ENCODE measurements at regions not wholly inside any gene's neighbourhood (a gene's known extent, or its start where the extent isn't known, plus 50 kb on each side); places are given as distances from the start of the nearest gene placed in this dataset.

DNA sequence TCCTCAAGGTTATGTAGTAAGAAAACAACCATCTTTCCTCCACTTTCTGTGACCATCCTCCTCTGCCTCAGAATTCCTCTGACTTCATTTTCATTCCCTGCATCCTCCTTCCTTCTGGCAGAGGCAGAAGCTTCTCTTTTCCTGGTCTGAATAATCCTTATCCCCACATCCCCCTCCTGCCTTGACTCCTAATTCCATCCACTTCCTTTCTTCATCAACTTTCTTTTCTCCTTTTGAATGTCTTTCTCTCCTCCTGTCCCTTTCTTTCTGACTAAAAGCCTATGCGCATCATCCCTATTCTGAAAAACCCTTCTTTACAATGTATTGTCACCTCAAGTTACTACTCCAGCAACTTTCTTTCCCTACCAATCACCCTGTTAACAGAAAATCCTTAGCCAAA, 79.0 kb downstream of the CDO1 start:
- Histone ChIP-seq H4K91ac (ENCODE audit: insufficient read depth, low read depth, low read length) (no peak overlapping the region), H2BK5ac (ENCODE audit: low read depth, low read length, poor library complexity, severe bottlenecking) (no peak overlapping the region), H3K9me1 (ENCODE audit: insufficient read depth, low read length) (no peaks in the 10 kb centered on the region), H3K4me1 (ENCODE audit: control insufficient read depth, insufficient read depth, low read length) (no peaks in the 10 kb centered on the region), H3K27ac (ENCODE audit: insufficient read depth, low read length) (no peak overlapping the region), H3K4me2 (ENCODE audit: low read depth, low read length) (no peak overlapping the region), H4K8ac (ENCODE audit: low read depth in 2 of 2, low read length in 2 of 2) (no peak overlapping the region), H3K4ac (ENCODE audit: low read depth, low read length) (no peak overlapping the region), H3K79me1 (ENCODE audit: low read depth in 1 of 2, low read length in 2 of 2) (no peaks in the 10 kb centered on the region), H3K56ac (ENCODE audit: extremely low read depth, insufficient read depth, low read length) (no peak overlapping the region), H3K36me3 (ENCODE audit: control insufficient read depth, insufficient read depth, low read length) (no peaks in the 10 kb centered on the region), H3K14ac (replicated peaks; ENCODE audit: low read depth, low read length) (no peak overlapping the region), H2BK120ac (ENCODE audit: low read depth, low read length) (no peak overlapping the region), H3K9me3 (ENCODE audit: control insufficient read depth, insufficient read depth, low read length) (no peaks in the 10 kb centered on the region), H3K23ac (ENCODE audit: low read depth, low read length) (no peak overlapping the region), H4K20me1 (ENCODE audit: insufficient read depth, low read length) (no peaks in the 10 kb centered on the region), H2AFZ (replicated peaks; ENCODE audit: low read length, poor library complexity) (no peak overlapping the region), H3K9ac (ENCODE audit: low read depth, low read length) (no peak overlapping the region), H2BK15ac (ENCODE audit: low read depth, low read length) (no peak overlapping the region), H4K5ac (ENCODE audit: low read depth, low read length) (no peak overlapping the region), H3K27me3 (ENCODE audit: control insufficient read depth, insufficient read depth, low read length) (peaks cover 3% of the 10 kb centered on the region), H2AK5ac (ENCODE audit: low read depth, low read length) (no peak overlapping the region), H3K4me3 (ENCODE audit: insufficient read depth, low read depth, low read length) (no peak overlapping the region), H2BK20ac (ENCODE audit: low read depth, low read length) (no peak overlapping the region), H3K18ac (ENCODE audit: low read depth, low read length) (no peak overlapping the region), H2AK9ac (replicated peaks; ENCODE audit: low read depth, low read length, poor library complexity) (no peak overlapping the region)
- no TSS peak for BruUV-seq (replicated peaks)
- in situ Hi-C loops (cut with MboI; ENCODE audit: low sequenced_read_pairs): no loop called here
- intact Hi-C loops (cut with micrococcal nuclease): no loop called here
- ATAC-seq (ENCODE audit: low read depth): no peak
- no peak for DNase-seq
- CTCF ChIA-PET: no interaction called here
- dilution Hi-C loops (cut with HindIII; ENCODE audit: low sequenced_read_pairs, unreplicated experiment): no loop called here
- TF ChIP-seq POLR2A (IDR thresholded peaks at IDR 0.05; ENCODE audit: low read depth, low read length) (no peak), MXI1 (IDR thresholded peaks at IDR 0.05; ENCODE audit: borderline replicate concordance, low read depth, low read length) (no peak), RFX5 (IDR thresholded peaks at IDR 0.05; ENCODE audit: low read depth, low read length) (no peak), SMC3 (IDR thresholded peaks at IDR 0.05; ENCODE audit: low read depth, low read length) (no peak), BHLHE40 (IDR thresholded peaks at IDR 0.05; ENCODE audit: low read depth, low read length) (no peak), NFE2L2 (IDR thresholded peaks at IDR 0.05; ENCODE audit: low read depth, low read length) (no peak), MAFK (IDR thresholded peaks at IDR 0.05; ENCODE audit: low read depth, low read length) (no peak)
- TF ChIP-seq, protein P1, sequence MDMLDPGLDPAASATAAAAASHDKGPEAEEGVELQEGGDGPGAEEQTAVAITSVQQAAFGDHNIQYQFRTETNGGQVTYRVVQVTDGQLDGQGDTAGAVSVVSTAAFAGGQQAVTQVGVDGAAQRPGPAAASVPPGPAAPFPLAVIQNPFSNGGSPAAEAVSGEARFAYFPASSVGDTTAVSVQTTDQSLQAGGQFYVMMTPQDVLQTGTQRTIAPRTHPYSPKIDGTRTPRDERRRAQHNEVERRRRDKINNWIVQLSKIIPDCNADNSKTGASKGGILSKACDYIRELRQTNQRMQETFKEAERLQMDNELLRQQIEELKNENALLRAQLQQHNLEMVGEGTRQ (IDR thresholded peaks at IDR 0.05; ENCODE audit: low read depth, low read length): no peak
- TF ChIP-seq, protein P2, sequence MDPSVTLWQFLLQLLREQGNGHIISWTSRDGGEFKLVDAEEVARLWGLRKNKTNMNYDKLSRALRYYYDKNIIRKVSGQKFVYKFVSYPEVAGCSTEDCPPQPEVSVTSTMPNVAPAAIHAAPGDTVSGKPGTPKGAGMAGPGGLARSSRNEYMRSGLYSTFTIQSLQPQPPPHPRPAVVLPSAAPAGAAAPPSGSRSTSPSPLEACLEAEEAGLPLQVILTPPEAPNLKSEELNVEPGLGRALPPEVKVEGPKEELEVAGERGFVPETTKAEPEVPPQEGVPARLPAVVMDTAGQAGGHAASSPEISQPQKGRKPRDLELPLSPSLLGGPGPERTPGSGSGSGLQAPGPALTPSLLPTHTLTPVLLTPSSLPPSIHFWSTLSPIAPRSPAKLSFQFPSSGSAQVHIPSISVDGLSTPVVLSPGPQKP (IDR thresholded peaks at IDR 0.05; ENCODE audit: borderline replicate concordance, low read depth, low read length): no peak
- POLR2A ChIA-PET (ENCODE audit: unreplicated experiment): no interaction called here
- 100% methylated on average over 1 of the region's 1 CpG; no CpG with 5 or more reads in 1 of the 2 experiments for WGBS, 2 experiments (ENCODE audit: extremely low coverage in 2 of 2, insufficient read length in 1 of 2)
